ENCODE measurements at regions not wholly inside any gene's neighbourhood (a gene's known extent, or its start where the extent isn't known, plus 50 kb on each side); places are given as distances from the start of the nearest gene placed in this dataset.

GRCh38 chr6:984031-984430, 291.1 kb upstream of the EXOC2 start:
- TF ChIP-seq CTCF (IDR thresholded peaks at IDR 0.05): no peak

GRCh38 chr6:978937-979685, 286.2 kb upstream of the EXOC2 start:
- no peak for TF ChIP-seq CTCF (IDR thresholded peaks at IDR 0.05)

GRCh38 chr6:971981-972640, 279.2 kb upstream of the EXOC2 start:
- no peak for TF ChIP-seq CTCF (IDR thresholded peaks at IDR 0.05)

- TF ChIP-seq CTCF (IDR thresholded peaks at IDR 0.05): no peak
Measured at GRCh38 chr6:968791-969190, 275.9 kb upstream of the EXOC2 start.

- TF ChIP-seq CTCF (IDR thresholded peaks at IDR 0.05): no peak
Measured at GRCh38 chr6:967701-968100, 274.8 kb upstream of the EXOC2 start.

- no peak for TF ChIP-seq CTCF (IDR thresholded peaks at IDR 0.05)
Measured at GRCh38 chr6:965343-965742, 272.4 kb upstream of the EXOC2 start.

- TF ChIP-seq CTCF (IDR thresholded peaks at IDR 0.05): no peak
Measured at GRCh38 chr6:963456-963855, 270.5 kb upstream of the EXOC2 start.
